Ureter (tissue), 1 donor: ENCODE measurements at regions not wholly inside any gene's neighbourhood (a gene's known extent, or its start where the extent isn't known, plus 50 kb on each side); places are given as distances from the start of the nearest gene placed in this dataset.

Experiments
- DNase-seq: peaks from one replicate; pipeline ENCODE4 v3.0.0-alpha.2; 2020; ENCODE audit warnings: low spot score
- donor health status: DM: yes; HTN: yes; CAD: no.

DNA sequence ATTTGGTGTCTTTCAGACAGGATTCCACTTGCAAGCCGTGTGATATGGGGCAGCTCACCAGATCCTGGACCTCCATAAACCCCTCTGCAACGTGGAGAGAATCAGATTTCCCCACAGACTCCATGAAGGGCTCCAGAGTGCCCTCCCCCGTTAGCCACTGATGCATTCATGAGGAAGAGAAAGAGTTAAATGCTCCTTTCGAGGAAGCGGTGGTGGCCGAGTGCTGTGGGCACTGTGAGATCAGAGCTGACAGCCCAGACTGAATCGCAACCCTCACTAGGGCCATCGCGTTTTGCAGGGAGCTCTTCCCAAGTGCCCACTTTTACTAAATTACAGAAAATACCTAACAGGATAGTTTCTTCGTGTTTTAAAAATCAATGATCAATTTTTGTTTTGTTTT is 226.3 kb upstream of the ZNF32 start:
- no peak for DNase-seq

DNA sequence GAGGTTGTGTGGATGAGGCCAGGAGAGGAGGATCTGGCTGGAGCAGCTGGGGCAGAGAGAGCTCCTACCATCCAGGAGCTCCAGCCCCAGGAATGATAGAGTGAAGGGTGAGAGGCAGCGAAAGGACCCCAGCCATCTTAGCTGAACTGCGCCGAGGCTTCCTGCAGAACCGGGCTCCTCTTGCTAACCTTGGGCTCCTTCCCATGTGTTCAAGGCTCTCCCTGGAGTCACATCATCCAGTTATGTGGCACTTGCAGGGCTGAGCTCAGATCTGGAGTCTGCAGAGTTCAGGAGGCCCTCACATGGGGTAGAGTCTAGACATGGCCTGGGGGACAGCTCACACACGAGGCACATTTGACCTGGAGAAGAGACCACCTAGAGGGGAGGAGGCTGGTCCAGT is 225.0 kb upstream of the ZNF32 start:
- DNase-seq: peak; percentile 13

DNA sequence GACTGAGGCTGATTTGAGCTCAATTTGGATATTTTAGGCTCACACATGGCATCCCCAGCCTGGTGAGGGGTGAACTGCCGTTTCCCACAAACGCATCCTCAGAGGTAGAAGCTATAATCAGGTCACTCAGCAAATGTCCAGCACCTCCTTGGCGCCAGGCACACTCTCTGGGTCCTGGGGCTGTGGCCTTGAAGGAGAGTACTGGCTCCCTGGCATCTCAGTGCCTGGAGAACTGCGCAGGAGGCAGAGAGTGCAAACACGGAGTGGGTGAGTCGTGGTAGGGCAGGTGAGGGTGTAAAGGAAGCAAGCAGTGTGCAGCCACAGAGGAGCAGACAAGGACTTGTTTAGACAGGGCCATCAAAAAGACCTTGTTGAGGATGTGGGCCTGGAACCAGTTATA is 224.0 kb upstream of the ZNF32 start:
- DNase-seq: no peak

DNA sequence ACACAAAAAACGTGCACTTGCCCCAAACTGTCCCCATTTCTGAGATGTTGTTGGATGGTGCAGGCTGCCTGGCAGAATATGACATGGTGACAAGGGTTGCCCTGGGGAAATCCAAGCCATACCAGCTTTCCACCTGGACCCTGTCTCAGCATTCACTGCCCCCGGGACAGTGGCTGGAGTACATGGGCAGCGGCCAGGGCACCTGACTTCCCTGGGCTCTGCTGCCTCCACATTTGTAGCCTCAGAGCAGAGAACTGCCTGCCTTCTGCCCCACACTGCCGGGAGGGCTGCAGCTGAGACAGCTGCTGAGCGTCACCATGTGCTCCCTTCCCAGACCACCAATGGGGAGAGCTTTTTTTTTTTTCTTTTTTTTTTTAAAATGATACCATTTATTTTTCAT is 222.9 kb upstream of the ZNF32 start:
- no peak for DNase-seq

- DNase-seq: no peak
Observed at GRCh38 chr10:43870968-43871439, 222.3 kb upstream of the ZNF32 start.

DNA sequence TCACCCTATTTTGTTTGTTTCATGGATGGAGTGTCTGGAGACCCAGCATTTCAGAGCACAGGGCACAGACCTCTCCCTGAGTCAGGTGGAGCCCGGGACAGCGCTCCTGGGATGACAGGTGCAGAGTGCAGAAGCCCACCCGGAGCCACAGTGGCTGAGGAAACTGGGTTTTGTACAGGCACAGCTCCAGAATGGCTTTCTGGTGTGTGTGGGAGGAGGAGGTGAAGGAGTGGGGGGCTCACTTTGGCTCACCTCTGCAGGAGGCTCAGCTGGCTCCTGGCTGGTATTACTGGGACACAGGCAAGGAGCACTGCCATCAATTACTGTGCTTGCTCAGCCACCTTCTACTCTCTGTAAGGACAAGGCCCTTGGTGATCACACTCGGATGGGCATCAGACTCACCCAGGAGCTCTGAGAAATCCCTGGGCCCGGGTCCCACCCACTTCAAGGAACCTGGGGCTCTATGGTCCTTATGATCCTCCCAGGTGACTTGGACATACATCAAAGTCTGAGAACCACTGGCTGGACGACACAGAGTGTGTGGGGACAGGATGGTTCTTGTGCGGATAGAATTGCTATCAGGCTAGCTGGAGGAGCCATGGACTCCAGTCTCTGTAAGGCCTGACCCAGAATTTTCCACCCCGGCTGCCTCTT is 221.1 kb upstream of the ZNF32 start:
- no peak for DNase-seq

- no peak for DNase-seq
Observed at GRCh38 chr10:43868952-43869351, 220.3 kb upstream of the ZNF32 start.

DNA sequence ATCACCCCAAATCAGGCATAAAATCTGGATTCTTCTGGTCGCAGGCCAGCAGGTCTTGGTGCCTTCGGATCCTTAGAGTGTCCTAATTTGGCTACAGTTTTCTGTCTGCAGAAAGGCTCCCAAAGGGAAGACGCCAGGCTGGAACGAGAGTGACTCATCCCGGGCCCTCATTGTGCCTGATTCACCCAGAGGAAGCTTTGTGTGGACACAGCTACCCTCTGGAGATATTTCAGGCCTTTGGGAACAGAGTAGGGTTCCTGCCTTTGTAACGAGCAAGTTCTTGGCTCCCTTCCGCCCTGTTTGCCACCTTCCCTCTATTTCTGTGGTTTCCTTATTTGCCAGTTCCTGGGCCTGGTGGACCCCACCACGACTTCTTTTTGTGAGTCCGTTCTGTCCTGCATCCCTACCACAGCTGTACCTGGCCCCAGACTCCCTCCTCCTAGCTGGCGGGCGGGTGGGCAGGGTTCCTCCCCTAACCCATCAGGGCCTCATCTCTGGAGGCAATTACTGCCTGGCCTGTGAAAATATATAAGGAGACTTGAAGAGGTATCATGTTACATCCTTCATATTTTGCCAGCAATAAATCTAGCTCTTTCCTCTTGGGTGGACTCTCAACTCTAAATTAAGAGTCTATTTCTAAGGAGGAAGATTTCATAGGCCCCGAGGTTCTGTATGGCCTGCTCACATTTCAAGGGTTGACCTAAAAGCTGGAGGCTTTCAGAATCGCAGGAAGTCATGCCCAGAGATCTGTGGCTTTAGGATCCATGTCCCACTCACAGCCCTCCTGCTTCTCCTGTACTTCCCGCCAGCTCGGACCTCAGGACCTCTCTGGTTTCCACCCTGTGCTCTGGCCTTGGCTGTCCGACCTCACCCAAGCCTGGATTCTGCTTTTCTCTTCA is 219.2 kb upstream of the ZNF32 start:
- DNase-seq: no peak

GRCh38 chr10:43867113-43867512 is 218.4 kb upstream of the ZNF32 start:
- no peak for DNase-seq

DNA sequence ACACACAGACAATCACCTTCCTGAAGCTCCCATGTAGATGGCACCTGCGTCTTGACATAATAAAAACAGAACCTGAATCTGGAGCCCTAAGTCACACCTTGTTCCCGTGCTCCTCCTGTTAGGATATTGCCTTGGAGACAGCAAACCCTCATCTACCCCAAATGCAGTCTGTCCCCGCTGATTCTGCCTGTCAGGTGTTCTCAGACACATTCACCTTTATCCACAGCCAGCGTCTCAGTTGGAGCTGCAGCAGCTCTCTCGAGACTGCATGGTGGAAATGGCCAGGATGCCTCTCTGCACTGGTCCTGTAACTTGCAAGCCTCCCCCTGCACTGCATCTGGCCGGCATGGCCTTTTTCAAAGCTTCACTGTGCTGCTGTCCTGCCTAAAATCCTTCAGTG is 218.0 kb upstream of the ZNF32 start:
- DNase-seq: no peak

- DNase-seq: no peak
Observed at GRCh38 chr10:43865265-43866135, 216.8 kb upstream of the ZNF32 start.

DNA sequence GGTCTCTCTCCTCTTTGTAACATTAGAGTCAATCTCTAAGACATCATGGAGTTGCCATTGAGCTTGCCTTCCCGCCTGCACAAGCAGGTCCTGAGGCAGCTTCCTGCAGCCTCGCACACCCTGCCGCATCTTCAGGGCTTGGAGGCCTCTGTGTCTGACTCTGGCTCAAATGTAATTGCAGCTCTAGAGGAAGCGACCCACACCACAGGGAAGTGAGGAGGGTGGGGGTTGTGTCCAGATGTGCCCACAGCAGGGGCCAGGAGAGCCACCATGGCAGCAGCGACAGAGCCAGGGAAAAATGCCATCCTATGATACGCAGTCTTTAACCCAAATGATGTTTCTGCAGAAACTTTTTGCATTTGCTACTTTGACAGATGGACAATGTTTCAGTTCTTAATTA is 216.0 kb upstream of the ZNF32 start:
- no peak for DNase-seq

GRCh38 chr10:43863859-43864591 is 215.3 kb upstream of the ZNF32 start:
- DNase-seq: no peak

GRCh38 chr10:43863270-43863669 is 214.6 kb upstream of the ZNF32 start:
- no peak for DNase-seq

DNA sequence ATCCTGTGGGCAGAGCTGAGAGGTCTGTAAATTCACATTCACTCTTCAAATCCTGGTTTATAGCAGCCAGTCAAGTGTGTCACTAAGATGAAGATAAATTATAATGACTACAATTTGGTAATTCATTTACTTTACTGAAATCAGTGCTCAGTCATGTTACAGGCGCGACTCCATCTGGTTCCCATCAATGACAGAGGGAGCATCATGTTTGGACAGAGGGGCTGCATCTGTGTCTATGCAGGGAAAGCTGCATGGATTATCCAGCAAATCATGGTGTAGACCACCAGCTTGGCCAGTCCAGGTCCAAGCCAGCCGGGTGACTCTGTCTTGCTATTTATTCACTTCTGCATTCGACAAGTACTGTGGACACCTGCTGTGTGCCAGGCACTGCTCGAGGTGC is 214.1 kb upstream of the ZNF32 start:
- DNase-seq: no peak

DNA sequence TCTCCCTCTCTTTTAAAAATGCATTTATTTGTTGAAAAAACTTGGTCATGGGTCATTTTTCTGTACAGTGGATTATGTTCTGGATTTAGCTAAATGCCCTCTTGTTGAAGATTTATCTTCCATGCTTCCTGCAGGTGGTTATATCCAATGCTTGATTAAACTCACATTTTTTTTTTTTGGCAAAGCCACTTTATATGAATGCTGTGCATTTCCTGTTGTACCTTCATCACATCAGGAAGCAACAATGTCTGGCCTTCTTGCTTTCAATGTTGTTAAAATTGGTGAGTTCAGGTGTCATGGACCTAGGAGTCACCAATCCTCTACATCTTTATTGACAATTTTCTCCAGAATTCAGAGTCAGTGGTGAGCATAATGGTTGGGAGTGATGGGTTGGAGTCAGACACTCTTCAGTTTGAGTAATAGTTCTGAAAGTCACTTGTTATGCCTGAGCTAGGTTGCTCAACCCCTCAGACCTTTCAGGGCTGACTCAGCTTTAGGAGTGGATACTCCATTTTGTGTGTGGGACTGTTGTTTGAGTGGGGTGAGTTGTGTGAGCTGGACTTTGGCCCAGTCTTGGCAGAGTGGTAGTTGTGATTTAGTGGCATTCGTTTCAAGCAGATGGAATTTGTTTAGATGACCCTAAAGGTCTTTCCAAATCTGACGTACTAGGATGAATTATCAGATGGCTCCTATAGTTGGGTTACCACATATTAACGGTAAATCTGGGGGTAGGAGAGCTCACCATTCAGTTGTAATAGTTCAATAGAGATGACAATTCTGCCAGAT is 213.5 kb upstream of the ZNF32 start:
- DNase-seq: no peak

GRCh38 chr10:43859016-43859525 is 210.4 kb upstream of the ZNF32 start:
- no peak for DNase-seq

GRCh38 chr10:43857931-43858315 is 209.2 kb upstream of the ZNF32 start:
- no peak for DNase-seq

DNA sequence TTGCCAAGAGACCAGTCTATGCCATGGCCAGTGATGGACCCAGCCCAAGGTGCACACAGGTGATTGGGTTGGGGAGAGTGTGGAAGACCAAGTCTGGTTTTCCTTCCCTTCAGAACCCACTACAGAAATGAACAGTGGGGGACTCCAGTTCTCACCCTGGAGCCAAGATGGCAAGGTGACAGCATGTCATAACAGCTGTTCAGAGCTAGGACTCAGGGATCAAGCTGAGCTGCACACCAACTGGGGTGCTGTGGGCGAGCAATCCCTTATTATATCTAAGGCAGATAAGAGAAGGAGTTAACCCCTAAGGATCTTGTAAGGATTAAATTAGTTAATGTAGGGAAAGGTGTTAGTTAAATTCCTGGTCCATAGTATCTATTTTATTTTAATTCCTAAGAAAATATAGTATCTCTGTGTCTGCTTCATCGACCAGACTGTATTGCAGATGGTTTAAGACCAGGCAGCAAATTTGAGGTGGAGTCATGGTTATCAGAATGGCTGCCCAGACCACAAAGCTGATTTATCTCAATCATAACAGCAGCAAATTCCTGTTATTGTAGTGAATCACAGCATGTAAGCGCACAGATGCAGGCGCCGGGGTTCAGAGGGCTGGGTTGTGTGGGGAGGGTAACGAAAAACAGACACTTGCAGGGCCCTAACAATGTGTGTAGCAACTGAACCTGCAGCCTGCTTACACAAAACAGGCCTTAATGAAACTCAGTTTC is 208.7 kb upstream of the ZNF32 start:
- DNase-seq: no peak

DNA sequence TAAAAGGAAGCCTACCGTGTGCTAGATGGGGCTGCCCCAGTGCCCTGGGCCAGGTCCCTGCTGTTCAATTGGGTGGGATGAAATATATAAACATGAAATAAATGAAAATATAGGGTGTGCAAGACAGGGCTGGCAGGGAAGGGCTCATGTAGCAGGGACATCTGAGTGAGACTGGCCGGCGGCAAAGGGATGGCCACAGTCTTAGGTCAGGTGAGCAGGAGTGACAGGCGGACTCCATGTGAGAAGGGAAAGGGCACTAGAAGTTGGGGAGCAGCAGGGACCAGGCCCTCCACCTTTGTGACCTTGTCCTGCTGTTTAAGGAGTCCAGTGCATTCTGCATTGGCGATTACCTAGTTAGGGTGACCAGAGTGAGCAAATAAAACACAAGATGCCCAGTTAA is 207.6 kb upstream of the ZNF32 start:
- no peak for DNase-seq
